ENCODE measurements at regions not wholly inside any gene's neighbourhood (a gene's known extent, or its start where the extent isn't known, plus 50 kb on each side); places are given as distances from the start of the nearest gene placed in this dataset.

GRCh38 chr21:7957713-7958064 is 2563.7 kb upstream of the TPTE start:
- Histone ChIP-seq H3K79me1 (ENCODE audit: low read depth, low read length) (no peaks in the 10 kb centered on the region), H3K56ac (replicated peaks; ENCODE audit: insufficient read length, low read depth, low read length) (no peak overlapping the region), H2BK5ac (ENCODE audit: low read depth, low read length) (no peak overlapping the region), H3K27ac (ENCODE audit: low read depth, low read length) (no peak overlapping the region), H3K4me3 (ENCODE audit: extremely low read depth in 1 of 4, insufficient read depth in 2 of 4, low read depth in 3 of 4, low read length in 4 of 4) (0 out of 8 replicates have a peak overlapping the region, but pooled peaks of 1 of the 4 experiments have one; percentile 6), H2BK120ac (replicated peaks; ENCODE audit: low read depth, low read length) (no peak overlapping the region), H3K36me3 (ENCODE audit: control insufficient read depth in 2 of 4, insufficient read depth in 4 of 4, low read length in 3 of 4) (no peaks in the 10 kb centered on the region; a peak in 2 of 8 replicates), H3K18ac (ENCODE audit: extremely low read depth, low read length) (no peak overlapping the region), H2BK12ac (ENCODE audit: low read depth, low read length) (no peak overlapping the region), H2AK5ac (ENCODE audit: low read depth, low read length) (no peak overlapping the region), H2BK20ac (ENCODE audit: low read length) (no peak overlapping the region), H3K9ac (replicated peaks in 1 of 4; ENCODE audit: extremely low read depth in 1 of 4, low read depth in 3 of 4, low read length in 3 of 4) (no peak overlapping the region), H3K4ac (replicated peaks; ENCODE audit: insufficient read length, low read depth, low read length) (no peak overlapping the region), H2BK15ac (ENCODE audit: low read length) (no peak overlapping the region), H4K8ac (ENCODE audit: extremely low read depth, insufficient read depth, low read length) (no peak overlapping the region), H3K4me1 (replicated peaks in 1 of 4; ENCODE audit: control insufficient read depth in 3 of 4, insufficient read depth in 4 of 4, low read length in 3 of 4) (no peaks in the 10 kb centered on the region), H3K23ac (ENCODE audit: insufficient read length) (no peak overlapping the region), H4K91ac (replicated peaks; ENCODE audit: insufficient read length, low read length) (no peak overlapping the region), H3K79me2 (ENCODE audit: control insufficient read depth in 1 of 2, insufficient read depth in 2 of 2, low read length in 2 of 2) (no peaks in the 10 kb centered on the region), H3K14ac (ENCODE audit: insufficient read length) (no peak overlapping the region), H2AFZ (ENCODE audit: low read length) (no peak overlapping the region), H3K27me3 (replicated peaks in 1 of 4; ENCODE audit: control insufficient read depth in 3 of 4, extremely low read depth in 1 of 4, insufficient read depth in 3 of 4, low read length in 3 of 4) (no peaks in the 10 kb centered on the region), H4K20me1 (replicated peaks in 1 of 2; ENCODE audit: control insufficient read depth in 1 of 2, insufficient read depth in 2 of 2, low read length in 2 of 2) (peaks cover 0 to 2% of the 10 kb centered on the region in 2 experiments), H4K5ac (ENCODE audit: insufficient read length, low read depth, low read length) (no peak overlapping the region), H3K9me3 (ENCODE audit: insufficient read depth in 2 of 2, low read depth in 1 of 2, low read length in 1 of 2) (peaks cover 61 to 72% of the 10 kb centered on the region in 2 experiments), H3K4me2 (ENCODE audit: insufficient read depth in 1 of 2, low read depth in 2 of 2, low read length in 2 of 2) (no peak overlapping the region), H3K23me2 (ENCODE audit: low read depth, low read length) (peaks cover 38% of the 10 kb centered on the region; the same call in 1 of the 2 replicates)
- FAIRE-seq (no peak), DNase-seq (ENCODE audit: low read depth in 1 of 2, low spot score in 2 of 2) (no peak)
- ChIA-PET POLR2A (ENCODE audit: partially characterized antibody) (no interaction called here), CTCF (ENCODE audit: partially characterized antibody) (no interaction called here)
- WGBS, 2 experiments (ENCODE audit: extremely low coverage in 1 of 2, insufficient coverage in 1 of 2, insufficient read length in 1 of 2, insufficient replicate concordance in 2 of 2, low coverage in 1 of 2, low lambda C conversion rate in 2 of 2, missing lambda C conversion rate in 1 of 2) = 47 to 100% methylated on average over 2 of the region's 2 CpGs
- TF ChIP-seq JUND (IDR thresholded peaks at IDR 0.05; ENCODE audit: low read length) = no peak
- no peak for TF ChIP-seq ASH2L (IDR thresholded peaks at IDR 0.05; ENCODE audit: low read length)
- no peak for TF ChIP-seq FOSL1 (IDR thresholded peaks at IDR 0.05; ENCODE audit: insufficient read depth, low read depth, low read length)
- TF ChIP-seq E2F6 (IDR thresholded peaks at IDR 0.05) = no peak
- TF ChIP-seq RBBP5 (IDR thresholded peaks at IDR 0.05; ENCODE audit: borderline replicate concordance, low read depth, low read length) = no peak
- TF ChIP-seq BACH1 (IDR thresholded peaks at IDR 0.05; ENCODE audit: low read length) = no peak
- TF ChIP-seq EZH2 (IDR thresholded peaks at IDR 0.05; ENCODE audit: low read depth, low read length, severe bottlenecking) = no peak
- no peak for TF ChIP-seq NRF1 (IDR thresholded peaks at IDR 0.05; ENCODE audit: low read depth, low read length)
- TF ChIP-seq SUZ12 (IDR thresholded peaks at IDR 0.05; ENCODE audit: low read length) = no peak
- TF ChIP-seq KDM1A (IDR thresholded peaks at IDR 0.05; ENCODE audit: borderline replicate concordance, low read length) = no peak
- no peak for TF ChIP-seq CHD1 (IDR thresholded peaks at IDR 0.05; ENCODE audit: low read depth, low read length)
- no peak for TF ChIP-seq SRF (IDR thresholded peaks at IDR 0.05; ENCODE audit: low read depth, low read length)
- TF ChIP-seq TAF7 (optimal IDR thresholded peaks at IDR 0.05; ENCODE audit: borderline replicate concordance, low read depth, low read length) = no peak
- TF ChIP-seq KDM4A (IDR thresholded peaks at IDR 0.05; ENCODE audit: low read depth, low read length, severe bottlenecking) = no peak

Measured in H1 (cell line).